ENCODE measurements at regions not wholly inside any gene's neighbourhood (a gene's known extent, or its start where the extent isn't known, plus 50 kb on each side); places are given as distances from the start of the nearest gene placed in this dataset.
A peak's percentile ranks its signal among the peaks of the same experiment; 100 is the strongest.

- DNase-seq (ENCODE audit: low read depth, low spot score), result peak; percentile 97
These were observed 83.2 kb upstream of the DNAH14 start for GRCh38 chr1:224846119-224846907.

GRCh38 chr1:224850446-224850845 is 79.0 kb upstream of the DNAH14 start:
- no peaks in the 10 kb centered on the region for H3K27me3 ChIP-seq (ENCODE audit: insufficient read depth, insufficient read length)
- H3K36me3 ChIP-seq (ENCODE audit: insufficient read depth, insufficient read length, low read length), result no peaks in the 10 kb centered on the region
- peaks cover 9% of the 10 kb centered on the region for H3K4me1 ChIP-seq (ENCODE audit: insufficient read depth, insufficient read length)
- no peak for DNase-seq (ENCODE audit: low read depth, low spot score)
- TF ChIP-seq YY1 (IDR thresholded peaks at IDR 0.05; ENCODE audit: insufficient read depth, insufficient read length), result no peak
- no peak for TF ChIP-seq SUZ12 (IDR thresholded peaks at IDR 0.05; ENCODE audit: extremely low read depth, insufficient read depth, insufficient read length)
- no peak for TF ChIP-seq ZNF274 (IDR thresholded peaks at IDR 0.05; ENCODE audit: low read depth, low read length)
- H3K9me3 ChIP-seq (ENCODE audit: insufficient read depth, low read length), result peaks cover 31% of the 10 kb centered on the region
- no peak overlapping the region for H3K9ac ChIP-seq (ENCODE audit: insufficient read length, low read depth)
- no peak overlapping the region for H3K4me3 ChIP-seq (ENCODE audit: insufficient read length, low read depth)

More at GRCh38 chr1:224846119-224846907, 83.2 kb upstream of the DNAH14 start:
- Histone ChIP-seq H3K27me3 (ENCODE audit: insufficient read depth, insufficient read length) (no peaks in the 10 kb centered on the region), H3K9me3 (ENCODE audit: insufficient read depth, low read length) (peaks cover 68% of the 10 kb centered on the region), H3K9ac (ENCODE audit: insufficient read length, low read depth) (peak overlapping the region; percentile 70), H3K36me3 (ENCODE audit: insufficient read depth, insufficient read length, low read length) (no peaks in the 10 kb centered on the region), H3K4me3 (ENCODE audit: insufficient read length, low read depth) (peak overlapping the region; percentile 5), H3K4me1 (ENCODE audit: insufficient read depth, insufficient read length) (peaks cover 2% of the 10 kb centered on the region)
- TF ChIP-seq SUZ12 (IDR thresholded peaks at IDR 0.05; ENCODE audit: extremely low read depth, insufficient read depth, insufficient read length), result no peak
- no peak for TF ChIP-seq YY1 (IDR thresholded peaks at IDR 0.05; ENCODE audit: insufficient read depth, insufficient read length)
- TF ChIP-seq ZNF274 (IDR thresholded peaks at IDR 0.05; ENCODE audit: low read depth, low read length), result no peak

- Histone ChIP-seq H3K27me3 (ENCODE audit: insufficient read depth, insufficient read length) (no peaks in the 10 kb centered on the region), H3K36me3 (ENCODE audit: insufficient read depth, insufficient read length, low read length) (no peaks in the 10 kb centered on the region), H3K9me3 (ENCODE audit: insufficient read depth, low read length) (peaks cover 27% of the 10 kb centered on the region), H3K9ac (ENCODE audit: insufficient read length, low read depth) (peak overlapping the region; percentile 43), H3K4me3 (ENCODE audit: insufficient read length, low read depth) (no peak overlapping the region), H3K4me1 (ENCODE audit: insufficient read depth, insufficient read length) (peaks cover 7% of the 10 kb centered on the region)
- peak; percentile 68 for DNase-seq (ENCODE audit: low read depth, low spot score)
- no peak for TF ChIP-seq SUZ12 (IDR thresholded peaks at IDR 0.05; ENCODE audit: extremely low read depth, insufficient read depth, insufficient read length)
These were observed 78.1 kb upstream of the DNAH14 start for GRCh38 chr1:224851210-224851847.

GRCh38 chr1:224851848-224852261 is 77.6 kb upstream of the DNAH14 start:
- TF ChIP-seq YY1 (IDR thresholded peaks at IDR 0.05; ENCODE audit: insufficient read depth, insufficient read length), result no peak
- no peak for TF ChIP-seq SUZ12 (IDR thresholded peaks at IDR 0.05; ENCODE audit: extremely low read depth, insufficient read depth, insufficient read length)
- no peak for TF ChIP-seq ZNF274 (IDR thresholded peaks at IDR 0.05; ENCODE audit: low read depth, low read length)
- DNase-seq (ENCODE audit: low read depth, low spot score), result peak; percentile 57
- H3K9me3 ChIP-seq (ENCODE audit: insufficient read depth, low read length), result peaks cover 22% of the 10 kb centered on the region
- no peak overlapping the region for H3K4me3 ChIP-seq (ENCODE audit: insufficient read length, low read depth)
- peak overlapping the region; percentile 43 for H3K9ac ChIP-seq (ENCODE audit: insufficient read length, low read depth)
- no peaks in the 10 kb centered on the region for H3K36me3 ChIP-seq (ENCODE audit: insufficient read depth, insufficient read length, low read length)
- no peaks in the 10 kb centered on the region for H3K27me3 ChIP-seq (ENCODE audit: insufficient read depth, insufficient read length)
- peaks cover 7% of the 10 kb centered on the region for H3K4me1 ChIP-seq (ENCODE audit: insufficient read depth, insufficient read length)

- H3K9me3 ChIP-seq (ENCODE audit: insufficient read depth, low read length), result peaks cover 10% of the 10 kb centered on the region
- no peaks in the 10 kb centered on the region for H3K36me3 ChIP-seq (ENCODE audit: insufficient read depth, insufficient read length, low read length)
- H3K9ac ChIP-seq (ENCODE audit: insufficient read length, low read depth), result no peak overlapping the region
- H3K4me3 ChIP-seq (ENCODE audit: insufficient read length, low read depth), result no peak overlapping the region
- peaks cover 7% of the 10 kb centered on the region for H3K4me1 ChIP-seq (ENCODE audit: insufficient read depth, insufficient read length)
- TF ChIP-seq YY1 (IDR thresholded peaks at IDR 0.05; ENCODE audit: insufficient read depth, insufficient read length), result no peak
- TF ChIP-seq ZNF274 (IDR thresholded peaks at IDR 0.05; ENCODE audit: low read depth, low read length), result no peak
- no peak for TF ChIP-seq SUZ12 (IDR thresholded peaks at IDR 0.05; ENCODE audit: extremely low read depth, insufficient read depth, insufficient read length)
- no peaks in the 10 kb centered on the region for H3K27me3 ChIP-seq (ENCODE audit: insufficient read depth, insufficient read length)
- DNase-seq (ENCODE audit: low read depth, low spot score), result no peak
These were observed 76.4 kb upstream of the DNAH14 start for GRCh38 chr1:224852901-224853568.

GRCh38 chr1:224856973-224857372 is 72.5 kb upstream of the DNAH14 start:
- no peaks in the 10 kb centered on the region for H3K27me3 ChIP-seq (ENCODE audit: insufficient read depth, insufficient read length)
- TF ChIP-seq ZNF274 (IDR thresholded peaks at IDR 0.05; ENCODE audit: low read depth, low read length), result no peak
- no peak for TF ChIP-seq SUZ12 (IDR thresholded peaks at IDR 0.05; ENCODE audit: extremely low read depth, insufficient read depth, insufficient read length)
- no peak for TF ChIP-seq YY1 (IDR thresholded peaks at IDR 0.05; ENCODE audit: insufficient read depth, insufficient read length)
- no peak overlapping the region for H3K4me3 ChIP-seq (ENCODE audit: insufficient read length, low read depth)
- no peak for DNase-seq (ENCODE audit: low read depth, low spot score)
- H3K4me1 ChIP-seq (ENCODE audit: insufficient read depth, insufficient read length), result peaks cover 2% of the 10 kb centered on the region
- H3K36me3 ChIP-seq (ENCODE audit: insufficient read depth, insufficient read length, low read length), result no peaks in the 10 kb centered on the region
- H3K9me3 ChIP-seq (ENCODE audit: insufficient read depth, low read length), result no peaks in the 10 kb centered on the region; the same call in 1 of the 2 replicates
- no peak overlapping the region for H3K9ac ChIP-seq (ENCODE audit: insufficient read length, low read depth)

GRCh38 chr1:224859651-224860050 is 69.8 kb upstream of the DNAH14 start:
- H3K9me3 ChIP-seq (ENCODE audit: insufficient read depth, low read length), result no peaks in the 10 kb centered on the region; the same call in 1 of the 2 replicates
- TF ChIP-seq SUZ12 (IDR thresholded peaks at IDR 0.05; ENCODE audit: extremely low read depth, insufficient read depth, insufficient read length) (no peak), ZNF274 (IDR thresholded peaks at IDR 0.05; ENCODE audit: low read depth, low read length) (no peak), YY1 (IDR thresholded peaks at IDR 0.05; ENCODE audit: insufficient read depth, insufficient read length) (no peak)
- no peaks in the 10 kb centered on the region for H3K4me1 ChIP-seq (ENCODE audit: insufficient read depth, insufficient read length)
- no peak overlapping the region for H3K9ac ChIP-seq (ENCODE audit: insufficient read length, low read depth)
- DNase-seq (ENCODE audit: low read depth, low spot score), result no peak
- H3K36me3 ChIP-seq (ENCODE audit: insufficient read depth, insufficient read length, low read length), result no peaks in the 10 kb centered on the region
- no peak overlapping the region for H3K4me3 ChIP-seq (ENCODE audit: insufficient read length, low read depth)
- no peaks in the 10 kb centered on the region for H3K27me3 ChIP-seq (ENCODE audit: insufficient read depth, insufficient read length)
